H1 (cell line): ENCODE measurements at regions not wholly inside any gene's neighbourhood (a gene's known extent, or its start where the extent isn't known, plus 50 kb on each side); places are given as distances from the start of the nearest gene placed in this dataset.

Source experiments
- CTCF ChIA-PET: fragments of 300-600 bp; sonication (Branson Sonifier 250); formaldehyde crosslinking; loops from one replicate; lab custom pipeline; 2021; ENCODE audit not compliant: partially characterized antibody; lab: Charles Lee
- POLR2A ChIA-PET: fragments of 300-600 bp; sonication (Branson Sonifier 250); formaldehyde crosslinking; loops from one replicate; lab custom pipeline; 2021; ENCODE audit warnings: inconsistent platforms; ENCODE audit not compliant: partially characterized antibody; lab: Charles Lee
- DNase-seq, 2 experiments: peaks; one replicate each; pipeline versions ENCODE4 v3.0.0 to v3.0.0-alpha.2; 2010 to 2022; ENCODE audit warnings: low spot score in 2 of 2, low read depth in 1 of 2, mixed read lengths in 1 of 2
- FAIRE-seq: peaks from 2 replicates; lab custom pipeline; 2011; peaks lifted over from hg19 to GRCh38; lab: Jason Lieb, UNC
- H2AFZ ChIP-seq: 2 replicates; pipeline ENCODE4 v1.8.1; 2012; ENCODE audit warnings: low read length, inconsistent platforms
- H2AK5ac ChIP-seq: 2 replicates; pipeline ENCODE4 v1.6.1; 2013; ENCODE audit warnings: low read depth, low read length
- H2BK120ac ChIP-seq: replicated peaks from 2 replicates; pipeline ENCODE3; 2013; ENCODE audit warnings: low read depth, low read length, inconsistent platforms
- H2BK12ac ChIP-seq: 2 replicates; pipeline ENCODE4 v1.6.1; 2013; ENCODE audit warnings: low read depth, low read length
- H2BK15ac ChIP-seq: 2 replicates; pipeline ENCODE4 v1.6.1; 2013; ENCODE audit warnings: low read length
- H2BK20ac ChIP-seq: 2 replicates; pipeline ENCODE4 v1.6.1; 2013; ENCODE audit warnings: low read length
- H2BK5ac ChIP-seq: 2 replicates; pipeline ENCODE4 v1.6.1; 2013; ENCODE audit warnings: low read depth, low read length
- H3K14ac ChIP-seq: 2 replicates; pipeline ENCODE4 v1.6.1; 2013; ENCODE audit warnings: inconsistent platforms; ENCODE audit not compliant: insufficient read length
- H3K18ac ChIP-seq: 2 replicates; pipeline ENCODE4 v1.6.1; 2013; ENCODE audit warnings: low read length; ENCODE audit errors: extremely low read depth
- H3K23ac ChIP-seq: 2 replicates; pipeline ENCODE4 v1.6.1; 2013; ENCODE audit warnings: inconsistent platforms; ENCODE audit not compliant: insufficient read length
- H3K23me2 ChIP-seq: 2 replicates; pipeline ENCODE4 v1.6.1; 2013; ENCODE audit warnings: low read depth, low read length
- H3K27ac ChIP-seq: 2 replicates; pipeline ENCODE4 v1.6.1; 2011; ENCODE audit warnings: low read depth, low read length, inconsistent platforms
- H3K27me3 ChIP-seq, 4 experiments: replicated peaks in 1 of 4; 1 replicate in 1 of 4; 2 replicates in 3 of 4; pipeline versions ENCODE4 v1.6.1 to v1.8.1; 2011 to 2013; ENCODE audit warnings: low read length in 3 of 4, mild to moderate bottlenecking in 3 of 4, inconsistent platforms in 2 of 4, mixed read lengths in 2 of 4, moderate library complexity in 1 of 4; ENCODE audit not compliant: control insufficient read depth in 3 of 4, insufficient read depth in 3 of 4; ENCODE audit errors: extremely low read depth in 1 of 4
- H3K36me3 ChIP-seq, 4 experiments: 2 replicates each; pipeline versions ENCODE4 v1.6.1 to v1.8.1; 2011 to 2013; ENCODE audit warnings: mild to moderate bottlenecking in 4 of 4, low read length in 3 of 4, moderate library complexity in 2 of 4, control low read depth in 1 of 4, inconsistent platforms in 1 of 4; ENCODE audit not compliant: insufficient read depth in 4 of 4, control insufficient read depth in 2 of 4
- H3K4ac ChIP-seq: replicated peaks from 2 replicates; pipeline ENCODE3; 2013; ENCODE audit warnings: low read length, low read depth, mixed read lengths, inconsistent platforms; ENCODE audit not compliant: insufficient read length
- H3K4me1 ChIP-seq, 4 experiments: replicated peaks in 1 of 4; 1 replicate in 1 of 4; 2 replicates in 3 of 4; pipeline versions ENCODE4 v1.6.1 to v1.8.1; 2011 to 2013; ENCODE audit warnings: low read length in 3 of 4, inconsistent platforms in 2 of 4, mixed read lengths in 1 of 4; ENCODE audit not compliant: insufficient read depth in 4 of 4, control insufficient read depth in 3 of 4
- H3K4me2 ChIP-seq, 2 experiments: 2 replicates each; pipeline versions ENCODE4 v1.6.1 to v1.8.1; 2011 to 2013; ENCODE audit warnings: low read depth in 2 of 2, low read length in 2 of 2, control low read depth in 1 of 2, inconsistent platforms in 1 of 2, mild to moderate bottlenecking in 1 of 2; ENCODE audit not compliant: insufficient read depth in 1 of 2
- H3K4me3 ChIP-seq, 4 experiments: fragments of 200-600, 300-600 bp in 1 of 4; sonication (generic), shearing (Covaris generic), sonication (Bioruptor Twin) in 1 of 4; 2 replicates each; pipeline versions ENCODE4 v1.5.1 to v1.8.1; 2011 to 2016; ENCODE audit warnings: low read length in 4 of 4, low read depth in 3 of 4, control low read depth in 2 of 4, inconsistent platforms in 2 of 4, mild to moderate bottlenecking in 2 of 4, mixed read lengths in 1 of 4, moderate library complexity in 1 of 4; ENCODE audit not compliant: insufficient read depth in 2 of 4; ENCODE audit errors: extremely low read depth in 1 of 4
- H3K56ac ChIP-seq: replicated peaks from 2 replicates; pipeline ENCODE3; 2013; ENCODE audit warnings: low read depth, mild to moderate bottlenecking, mixed read lengths, low read length, inconsistent platforms; ENCODE audit not compliant: insufficient read length
- H3K79me1 ChIP-seq: 2 replicates; pipeline ENCODE4 v1.6.1; 2013; ENCODE audit warnings: low read depth, low read length, control low read depth
- H3K79me2 ChIP-seq, 2 experiments: 2 replicates each; pipeline versions ENCODE4 v1.6.1 to v1.8.1; 2012 to 2013; ENCODE audit warnings: low read length in 2 of 2, mild to moderate bottlenecking in 2 of 2, inconsistent platforms in 1 of 2; ENCODE audit not compliant: insufficient read depth in 2 of 2, control insufficient read depth in 1 of 2
- H3K9ac ChIP-seq, 4 experiments: replicated peaks in 1 of 4; 1 replicate in 1 of 4; 2 replicates in 3 of 4; pipeline versions ENCODE4 v1.6.1 to v1.8.1; 2011 to 2013; ENCODE audit warnings: low read depth in 3 of 4, low read length in 3 of 4, control low read depth in 2 of 4, mild to moderate bottlenecking in 2 of 4, moderate library complexity in 2 of 4, inconsistent platforms in 1 of 4; ENCODE audit errors: extremely low read depth in 1 of 4
- H3K9me3 ChIP-seq, 2 experiments: 2 replicates each; pipeline versions ENCODE4 v1.6.1 to v1.8.1; 2012 to 2013; ENCODE audit warnings: mild to moderate bottlenecking in 2 of 2, moderate library complexity in 2 of 2, control low read depth in 1 of 2, inconsistent platforms in 1 of 2, low read depth in 1 of 2, low read length in 1 of 2, mixed read lengths in 1 of 2; ENCODE audit not compliant: insufficient read depth in 2 of 2
- H4K20me1 ChIP-seq, 2 experiments: replicated peaks in 1 of 2; 2 replicates each; pipeline versions ENCODE3 to v1.8.1; 2011 to 2013; ENCODE audit warnings: inconsistent platforms in 2 of 2, low read length in 2 of 2, mild to moderate bottlenecking in 1 of 2; ENCODE audit not compliant: insufficient read depth in 2 of 2, control insufficient read depth in 1 of 2
- H4K5ac ChIP-seq: 2 replicates; pipeline ENCODE4 v1.6.1; 2013; ENCODE audit warnings: low read length, low read depth, mixed read lengths, inconsistent platforms; ENCODE audit not compliant: insufficient read length
- H4K8ac ChIP-seq: 2 replicates; pipeline ENCODE4 v1.8.0; 2013; ENCODE audit warnings: mild to moderate bottlenecking, moderate library complexity, low read length, inconsistent platforms; ENCODE audit not compliant: insufficient read depth; ENCODE audit errors: extremely low read depth
- H4K91ac ChIP-seq: replicated peaks from 2 replicates; pipeline ENCODE3; 2013; ENCODE audit warnings: low read length, mixed read lengths, inconsistent platforms; ENCODE audit not compliant: insufficient read length
- ASH2L ChIP-seq: fragments of 200-600, 300-600 bp; sonication (generic); IDR thresholded peaks from one replicate; pipeline ENCODE4 v1.7.1; 2017; ENCODE audit warnings: low read length
- BRCA1 ChIP-seq: IDR thresholded peaks from 2 replicates; pipeline ENCODE4 v1.6.1; 2012; ENCODE audit warnings: low read depth, low read length, improper control_type of control experiment
- CBX5 ChIP-seq: fragments of 300-800, 300-1000 bp; sonication (generic); IDR thresholded peaks from 2 replicates; pipeline ENCODE4 v1.7.1; 2016; ENCODE audit warnings: antibody characterized with exemption, low read length, low read depth
- CBX8 ChIP-seq: fragments of 300-800, 300-1000 bp; sonication (generic); IDR thresholded peaks from 2 replicates; pipeline ENCODE4 v1.7.1; 2016; ENCODE audit warnings: low read depth, low read length, borderline replicate concordance
- HDAC2 ChIP-seq, 2 experiments: fragments of 300-600 bp in 1 of 2; sonication (generic) in 1 of 2; IDR thresholded peaks; 2 replicates each; pipeline ENCODE4 v1.6.1; 2011 to 2012; ENCODE audit warnings: low read depth in 2 of 2, low read length in 2 of 2, mild to moderate bottlenecking in 2 of 2, moderate library complexity in 2 of 2, borderline replicate concordance in 1 of 2, inconsistent platforms in 1 of 2
- KDM4A ChIP-seq: IDR thresholded peaks from one replicate; pipeline ENCODE4 v1.7.1; 2012; ENCODE audit warnings: low read depth, mild to moderate bottlenecking, moderate library complexity, low read length, inconsistent platforms; ENCODE audit not compliant: severe bottlenecking
- KDM5A ChIP-seq: fragments of 200-600 bp; IDR thresholded peaks from 2 replicates; pipeline ENCODE4 v1.7.1; 2012; ENCODE audit warnings: mild to moderate bottlenecking, low read length, inconsistent platforms, mixed read lengths
- POU5F1 ChIP-seq: IDR thresholded peaks from 2 replicates; pipeline ENCODE4 v1.6.1; 2011; ENCODE audit warnings: low read depth, mild to moderate bottlenecking, low read length, moderate library complexity
- RAD21 ChIP-seq, 2 experiments: IDR thresholded peaks in 1 of 2; conservative IDR thresholded peaks in 1 of 2; 2 replicates each; pipeline ENCODE4 v1.6.1; 2011; ENCODE audit warnings: low read depth in 2 of 2, low read length in 2 of 2, improper control_type of control experiment in 1 of 2, inconsistent platforms in 1 of 2, mild to moderate bottlenecking in 1 of 2, moderate library complexity in 1 of 2
- SAP30 ChIP-seq: fragments of 300-600 bp; sonication (generic); IDR thresholded peaks from 2 replicates; pipeline ENCODE4 v1.7.1; 2012; ENCODE audit warnings: low read length, moderate library complexity, mild to moderate bottlenecking, inconsistent platforms; ENCODE audit not compliant: insufficient read depth, insufficient replicate concordance
- SIN3A ChIP-seq, 2 experiments: IDR thresholded peaks in 1 of 2; conservative IDR thresholded peaks in 1 of 2; 2 replicates each; pipeline ENCODE4 v1.6.1; 2011 to 2012; ENCODE audit warnings: low read length in 2 of 2, improper control_type of control experiment in 1 of 2, low read depth in 1 of 2, mild to moderate bottlenecking in 1 of 2
- SP2 ChIP-seq: IDR thresholded peaks from 2 replicates; pipeline ENCODE4 v1.6.1; 2012; ENCODE audit warnings: mild to moderate bottlenecking, low read length, inconsistent platforms
- SP4 ChIP-seq: IDR thresholded peaks from 2 replicates; pipeline ENCODE4 v1.6.1; 2012; ENCODE audit warnings: low read length, inconsistent platforms
- USF2 ChIP-seq: IDR thresholded peaks from 2 replicates; pipeline ENCODE4 v1.6.1; 2011; ENCODE audit warnings: low read length, improper control_type of control experiment

- Histone ChIP-seq H2BK12ac (no peak overlapping the region), H3K4ac (no peak overlapping the region), H2AK5ac (no peak overlapping the region), H2BK120ac (no peak overlapping the region), H4K20me1 (no peaks in the 10 kb centered on the region), H3K56ac (no peak overlapping the region), H4K8ac (no peak overlapping the region), H3K23ac (no peak overlapping the region), H3K27me3 (no peaks in the 10 kb centered on the region; a peak in 1 of 7 replicates), H2BK15ac (no peak overlapping the region), H2BK5ac (no peak overlapping the region), H3K79me1 (no peaks in the 10 kb centered on the region), H3K4me2 (no peak overlapping the region), H3K36me3 (no peaks in the 10 kb centered on the region), H3K27ac (no peak overlapping the region), H3K79me2 (no peaks in the 10 kb centered on the region), H3K9me3 (no peaks in the 10 kb centered on the region), H3K18ac (no peak overlapping the region), H2BK20ac (no peak overlapping the region), H3K4me1 (no peaks in the 10 kb centered on the region), H3K23me2 (no peaks in the 10 kb centered on the region), H3K14ac (no peak overlapping the region), H2AFZ (no peak overlapping the region), H4K5ac (no peak overlapping the region), H4K91ac (no peak overlapping the region), H3K9ac (no peak overlapping the region), H3K4me3 (no peak overlapping the region)
- DNase-seq (no peak), FAIRE-seq (no peak)
- POLR2A ChIA-PET = no interaction called here
- CTCF ChIA-PET = interaction anchor here (0.9 to 2.3 kb wide), 2 partner anchors 16 to 90 kb away, joined by 3 to 16 read pairs; no protein-coding TSS in a partner anchor
- no peak for TF ChIP-seq CBX5
- no peak for TF ChIP-seq CBX8
- TF ChIP-seq HDAC2 (IDR thresholded peaks at IDR 0.05; ENCODE audit: borderline replicate concordance in 1 of 2, low read depth in 2 of 2, low read length in 2 of 2) = no peak
- TF ChIP-seq SAP30 = no peak
- no peak for TF ChIP-seq SIN3A (conservative IDR thresholded peaks at IDR 0.05 in 1 of 2, IDR thresholded peaks at IDR 0.05 in 1 of 2; ENCODE audit: low read depth in 1 of 2, low read length in 2 of 2)
- no peak for TF ChIP-seq POU5F1
- no peak for TF ChIP-seq SP2
- TF ChIP-seq ASH2L = no peak
- TF ChIP-seq BRCA1 = no peak
- no peak for TF ChIP-seq SP4
- no peak for TF ChIP-seq KDM4A
- no peak for TF ChIP-seq RAD21 (IDR thresholded peaks at IDR 0.05 in 1 of 2, conservative IDR thresholded peaks at IDR 0.05 in 1 of 2; ENCODE audit: low read depth in 2 of 2, low read length in 2 of 2)
- no peak for TF ChIP-seq KDM5A
- no peak for TF ChIP-seq USF2
Observed at GRCh38 chr7:3105856-3106255, 62.2 kb upstream of the CARD11 start.
